ENCODE measurements at regions not wholly inside any gene's neighbourhood (a gene's known extent, or its start where the extent isn't known, plus 50 kb on each side); places are given as distances from the start of the nearest gene placed in this dataset.

GRCh38 chr2:106664669-106665068, 177.5 kb downstream of the CD8B2 start:
- no peak for TF ChIP-seq CTCF (conservative IDR thresholded peaks at IDR 0.05; ENCODE audit: low read length)
- TF ChIP-seq EZH2phosphoT487 (IDR thresholded peaks at IDR 0.05; ENCODE audit: borderline replicate concordance, low read depth, low read length), result no peak

Measured in OCI-LY7 (cell line).